ENCODE measurements at regions not wholly inside any gene's neighbourhood (a gene's known extent, or its start where the extent isn't known, plus 50 kb on each side); places are given as distances from the start of the nearest gene placed in this dataset.
"Not testable (repeated sequence)": the region's sequence is repeated elsewhere in the genome, so short reads cannot be mapped to it uniquely, and the experiment has no call there.

DNA sequence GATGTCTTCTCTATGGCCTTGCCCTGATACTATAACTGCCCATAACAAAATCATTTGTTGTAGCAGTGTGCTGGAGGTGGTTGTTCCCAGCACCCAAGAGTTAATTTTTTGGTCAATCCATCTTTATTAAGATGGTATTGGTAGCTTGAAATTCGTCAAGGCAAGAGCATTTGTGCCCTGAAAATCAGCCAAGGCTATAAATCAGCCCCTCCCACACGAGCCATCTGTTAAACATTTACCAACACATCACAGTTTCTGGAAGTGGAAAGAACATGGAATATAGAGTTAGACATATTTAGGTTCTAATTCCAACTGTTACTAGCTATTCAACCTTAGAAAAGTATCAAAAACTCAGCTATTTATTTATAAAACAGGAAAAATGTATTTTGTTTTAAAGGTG is 888.4 kb upstream of the GJE1 start:
- DNase-seq (ENCODE audit: low spot score) = no peak

DNA sequence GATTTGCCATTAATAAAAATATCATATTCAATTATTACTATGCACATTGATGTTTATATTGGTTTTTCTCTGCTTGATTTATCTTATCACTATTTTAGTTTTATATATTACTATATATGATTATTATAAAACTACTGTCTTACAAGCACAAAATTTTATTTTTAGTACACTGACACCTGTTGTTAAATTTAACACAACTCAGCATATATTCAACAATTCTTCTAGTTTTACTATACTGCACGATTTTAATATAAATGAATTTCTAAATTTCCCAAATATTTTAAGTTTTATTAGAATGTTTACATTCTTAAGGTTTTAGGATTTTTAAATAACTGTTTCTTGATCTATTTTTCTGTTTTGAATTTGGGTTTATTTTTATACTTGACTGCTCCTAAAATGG is 889.8 kb upstream of the GJE1 start:
- DNase-seq (ENCODE audit: low spot score) = no peak

DNA sequence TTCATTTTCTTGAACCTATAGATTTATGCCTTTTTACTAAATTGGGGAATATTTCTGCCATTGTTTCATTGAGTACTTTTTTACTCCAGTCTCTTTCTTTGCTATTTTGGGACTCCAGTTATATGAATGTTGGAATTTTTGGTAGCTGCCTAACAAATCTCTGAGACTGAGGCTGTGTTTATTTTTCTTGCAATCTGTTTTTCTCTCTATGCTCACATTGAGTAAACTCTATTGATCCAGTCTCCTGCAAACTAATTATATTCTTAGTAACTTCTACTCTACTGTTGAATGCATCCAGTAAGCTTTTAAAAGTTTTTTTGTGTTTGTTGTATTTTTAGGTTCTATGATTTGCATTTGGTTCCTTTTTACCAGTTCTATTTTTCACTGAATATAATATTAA is 903.4 kb upstream of the GJE1 start:
- no peak for DNase-seq (ENCODE audit: low spot score)

DNA sequence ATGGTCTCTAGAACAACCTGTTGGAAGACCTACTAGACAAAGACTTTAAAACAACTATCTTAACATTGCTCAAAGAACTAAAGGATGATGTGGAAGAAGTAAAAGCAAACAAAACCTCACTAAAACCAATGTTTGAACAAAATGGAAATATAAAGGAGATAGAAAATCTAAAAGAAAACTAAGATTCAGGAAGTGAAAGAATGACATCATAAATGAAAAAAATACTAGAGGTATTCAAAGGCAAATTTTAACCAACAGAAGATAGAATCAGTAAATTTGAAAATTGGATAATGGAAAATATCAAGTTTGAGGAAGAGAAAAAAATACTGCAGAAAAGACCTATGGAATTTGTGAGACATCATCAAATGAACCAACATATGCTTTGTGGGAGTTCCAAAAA is 914.1 kb upstream of the GJE1 start:
- no peak for DNase-seq (ENCODE audit: low spot score)

DNA sequence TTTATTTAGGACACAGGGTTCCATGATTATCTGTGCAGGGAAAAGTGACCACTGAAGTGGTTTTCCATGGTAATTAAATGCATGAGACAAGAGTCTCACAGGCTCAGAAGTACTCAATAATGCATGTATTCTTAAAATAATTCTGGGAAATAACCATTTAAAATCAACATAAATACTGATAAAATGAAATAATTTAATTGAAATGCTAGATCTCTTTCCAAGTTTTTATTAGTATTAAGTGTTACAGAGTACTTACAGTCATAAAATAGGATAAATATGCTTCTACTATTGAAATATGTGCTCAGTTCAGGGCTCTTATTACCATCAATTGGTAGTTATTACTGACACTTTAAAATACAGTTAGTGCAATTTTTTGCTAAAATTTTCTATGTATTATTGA is 916.0 kb upstream of the GJE1 start:
- no peak for DNase-seq (ENCODE audit: low spot score)

DNA sequence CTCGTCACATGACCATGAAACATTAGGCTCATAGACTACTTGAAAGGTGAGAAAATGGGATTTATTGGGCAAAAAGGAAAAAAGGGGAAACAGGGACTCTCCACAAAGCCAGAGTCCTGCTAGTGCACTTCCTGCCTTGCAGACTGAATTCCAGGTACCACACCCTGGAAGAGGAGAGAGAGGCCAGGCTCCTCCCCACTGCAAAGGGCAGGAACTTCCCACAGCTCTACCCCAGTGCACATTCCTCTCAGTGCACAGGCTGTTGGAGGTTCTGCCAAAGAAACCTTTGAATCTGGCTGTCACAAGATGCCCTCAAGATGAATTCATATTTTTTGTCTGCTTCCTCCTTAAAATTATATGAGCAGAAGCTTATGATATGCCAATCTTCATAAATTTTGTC is 920.4 kb upstream of the GJE1 start:
- no peak for DNase-seq (ENCODE audit: low spot score)

DNA sequence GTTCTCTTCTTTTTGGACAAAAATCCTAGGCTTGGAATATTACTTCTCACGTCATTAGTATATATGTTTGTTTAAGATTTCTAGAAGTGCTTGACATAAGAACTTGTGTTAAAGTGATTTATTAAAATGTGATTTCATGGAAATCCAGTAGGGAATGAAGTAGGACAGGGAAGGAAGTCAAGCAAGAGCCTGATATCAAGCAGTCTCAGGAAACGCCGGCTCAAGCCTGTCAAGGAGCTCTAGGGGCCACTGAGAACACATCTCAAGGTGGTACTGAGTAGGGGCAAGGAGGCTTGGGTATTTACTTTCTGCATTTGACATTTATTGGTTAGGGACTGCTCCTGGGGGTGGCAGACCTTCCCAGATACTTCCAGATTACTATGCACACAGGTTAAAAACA is 920.9 kb upstream of the GJE1 start:
- DNase-seq (ENCODE audit: low spot score) = no peak

DNA sequence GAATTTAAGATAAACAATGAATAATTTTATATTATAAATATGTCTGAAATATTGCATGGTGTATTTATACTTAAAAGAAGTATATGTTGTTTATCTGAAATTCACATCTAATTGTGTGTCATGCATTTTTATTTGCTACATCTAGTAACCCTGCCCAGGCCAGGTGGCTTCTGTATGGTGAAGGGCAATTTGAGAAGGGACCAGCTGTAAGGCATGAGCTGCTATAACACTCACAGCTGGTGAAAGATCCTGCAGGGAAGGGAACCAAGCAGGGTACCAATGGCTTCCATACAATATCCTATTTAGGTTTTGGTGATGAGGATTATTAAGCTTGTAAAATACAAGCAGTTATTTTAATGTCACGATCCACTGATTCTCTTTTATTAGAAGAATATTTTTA is 921.8 kb upstream of the GJE1 start:
- no peak for DNase-seq (ENCODE audit: low spot score)

DNA sequence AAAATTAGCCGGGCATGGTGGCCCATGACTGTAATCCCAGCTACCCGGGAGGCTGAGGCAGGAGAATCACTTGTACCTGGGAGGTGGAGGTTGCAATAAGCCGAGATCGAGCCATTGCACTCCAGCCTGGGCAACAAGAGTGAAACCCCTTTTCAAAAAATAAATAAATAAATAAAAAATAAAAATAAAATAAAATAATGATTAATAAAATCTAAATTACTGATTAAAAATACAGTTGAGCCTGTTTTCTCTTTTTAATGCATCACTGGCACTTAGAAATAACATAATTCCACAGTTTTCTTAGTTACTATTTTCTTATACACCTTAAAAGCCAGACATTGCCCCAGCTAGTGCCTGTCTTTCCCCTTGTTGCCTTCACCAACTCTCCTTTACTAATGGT is 922.8 kb upstream of the GJE1 start:
- DNase-seq (ENCODE audit: low spot score) = no peak

DNA sequence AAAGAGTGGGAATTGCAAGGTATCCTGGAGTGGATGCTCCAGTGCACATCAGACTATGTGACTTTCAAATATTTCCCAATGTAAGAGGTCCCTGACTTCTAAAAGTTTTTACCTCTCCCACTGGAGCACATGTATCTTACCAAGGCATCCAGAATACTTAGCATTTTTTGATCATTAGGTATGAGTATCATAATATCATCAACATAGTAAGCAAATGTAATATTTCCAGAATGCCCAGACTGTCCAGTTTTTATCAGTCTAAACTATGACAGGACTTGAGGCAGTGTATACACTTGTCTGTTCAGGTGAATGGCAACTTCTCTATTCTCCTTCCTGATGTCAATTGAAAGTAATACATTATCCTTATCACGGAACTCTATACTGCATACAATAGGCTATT is 924.6 kb upstream of the GJE1 start:
- DNase-seq (ENCODE audit: low spot score) = no peak

DNA sequence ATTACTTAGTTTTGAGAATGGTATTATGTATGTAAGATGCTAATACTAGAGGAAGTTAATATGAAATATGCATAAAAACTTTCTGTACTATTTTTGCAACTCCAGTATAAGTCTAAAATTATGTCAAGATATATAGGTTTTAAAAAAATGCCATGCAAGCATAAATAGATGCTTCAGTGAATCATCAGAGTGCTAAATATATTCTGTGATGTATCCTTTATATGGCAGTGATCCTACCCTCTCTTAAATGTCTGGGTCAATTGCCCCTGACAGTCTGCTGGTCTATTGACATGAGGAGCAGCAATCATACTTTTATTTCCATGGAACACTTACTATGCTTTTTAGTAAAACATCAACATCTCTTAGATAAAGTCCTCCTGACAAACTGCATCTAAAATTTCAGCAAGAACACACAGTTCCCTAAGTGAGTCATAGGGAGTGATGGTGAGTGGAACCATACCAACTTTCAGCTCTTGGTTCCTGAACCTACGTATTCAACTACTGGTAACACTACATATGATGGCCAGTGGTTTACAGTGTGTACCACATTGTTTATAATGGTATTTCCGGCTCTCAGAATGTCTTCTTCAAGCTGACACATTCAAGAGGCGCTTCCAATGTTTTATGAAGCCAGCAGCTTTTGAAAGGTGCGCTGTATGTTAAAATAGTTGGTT is 928.7 kb upstream of the GJE1 start:
- no peak for DNase-seq (ENCODE audit: low spot score)

DNA sequence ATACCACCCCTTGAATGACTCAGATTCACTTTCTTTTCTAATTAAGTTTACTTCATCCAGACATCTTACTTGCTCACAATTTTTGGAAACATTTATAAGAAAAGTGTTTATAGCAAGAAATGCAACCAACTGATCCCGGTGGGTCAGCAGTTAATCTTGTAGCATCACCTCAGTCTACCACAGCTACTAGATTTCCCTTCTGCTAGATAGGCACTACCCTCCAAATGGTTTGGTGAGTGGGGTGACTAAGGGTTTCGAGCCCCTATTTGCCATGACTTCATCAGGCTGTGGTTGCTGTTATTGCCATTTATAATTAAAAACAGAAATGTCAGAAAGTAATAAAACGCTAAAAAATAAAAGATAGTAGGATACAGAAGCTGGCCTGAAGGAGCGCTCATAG is 930.1 kb upstream of the GJE1 start:
- DNase-seq (ENCODE audit: low spot score) = no peak

DNA sequence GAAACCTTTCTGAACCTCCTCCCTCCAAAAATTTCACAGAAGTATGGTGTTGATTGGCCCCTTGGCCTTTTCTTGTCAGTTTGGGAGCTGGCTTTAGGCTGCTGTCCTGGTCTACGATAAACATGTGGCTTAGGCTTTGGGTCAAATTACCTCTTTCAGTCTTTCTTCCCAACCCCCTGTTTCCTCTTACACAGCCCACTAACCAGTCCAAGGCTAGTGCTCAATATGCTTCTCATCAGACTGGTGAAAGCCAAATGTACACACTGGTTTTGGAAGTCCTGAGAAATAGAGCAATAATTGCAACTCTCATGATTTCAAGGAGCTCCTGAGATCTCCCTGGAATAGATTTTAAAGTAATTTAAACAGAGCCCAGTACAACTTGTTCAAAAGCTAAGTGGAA is 933.7 kb upstream of the GJE1 start:
- DNase-seq (ENCODE audit: low spot score) = no peak

DNA sequence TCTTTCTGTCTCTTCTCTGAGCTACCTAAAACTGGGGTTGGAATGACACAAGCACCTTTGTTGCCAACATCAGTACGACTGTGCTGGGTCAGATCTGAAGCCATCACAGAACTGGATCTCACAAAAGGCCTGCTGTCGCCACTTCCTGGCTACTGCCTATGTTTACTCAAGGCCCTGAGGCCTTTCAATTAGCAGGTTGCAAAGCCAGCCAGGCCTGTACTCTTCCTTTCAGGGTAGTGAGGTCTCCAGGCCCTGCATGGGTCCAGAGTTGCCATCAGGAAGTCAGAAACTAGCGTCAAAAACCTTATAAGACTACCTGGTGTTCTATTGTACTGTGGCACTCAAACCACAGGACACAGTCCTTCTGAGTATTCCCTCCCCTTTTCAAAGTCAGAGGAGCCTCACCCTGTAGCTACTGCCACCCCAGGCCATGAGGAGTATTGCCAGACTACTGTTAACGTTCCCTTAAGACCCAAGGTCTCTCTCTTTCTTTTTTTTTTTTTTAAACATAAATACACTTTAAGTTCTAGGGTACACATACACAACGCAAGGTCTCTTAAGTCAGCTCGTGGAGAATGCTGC is 937.4 kb upstream of the GJE1 start:
- DNase-seq (ENCODE audit: low spot score) = no peak

DNA sequence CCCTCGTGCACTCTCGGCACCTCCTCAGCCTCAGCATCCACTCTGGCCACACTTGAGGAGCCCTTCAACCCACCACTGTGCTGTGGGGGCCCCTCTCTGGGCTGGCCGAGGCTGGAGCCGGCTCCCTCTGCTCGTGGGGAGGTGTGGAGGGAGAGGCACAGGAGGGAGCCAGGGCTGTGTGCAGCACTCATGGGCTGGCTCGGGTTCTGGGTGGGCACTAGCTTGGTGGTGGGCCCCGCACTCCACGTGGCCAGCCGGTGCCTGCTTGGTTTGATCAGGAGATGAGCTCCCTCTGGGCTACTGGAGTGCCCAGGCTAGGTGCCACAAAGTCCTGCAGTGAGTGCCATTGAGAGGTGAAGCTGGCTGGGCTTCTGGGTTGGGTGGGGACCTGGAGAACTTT is 949.4 kb upstream of the GJE1 start:
- DNase-seq (ENCODE audit: low spot score) = no peak

DNA sequence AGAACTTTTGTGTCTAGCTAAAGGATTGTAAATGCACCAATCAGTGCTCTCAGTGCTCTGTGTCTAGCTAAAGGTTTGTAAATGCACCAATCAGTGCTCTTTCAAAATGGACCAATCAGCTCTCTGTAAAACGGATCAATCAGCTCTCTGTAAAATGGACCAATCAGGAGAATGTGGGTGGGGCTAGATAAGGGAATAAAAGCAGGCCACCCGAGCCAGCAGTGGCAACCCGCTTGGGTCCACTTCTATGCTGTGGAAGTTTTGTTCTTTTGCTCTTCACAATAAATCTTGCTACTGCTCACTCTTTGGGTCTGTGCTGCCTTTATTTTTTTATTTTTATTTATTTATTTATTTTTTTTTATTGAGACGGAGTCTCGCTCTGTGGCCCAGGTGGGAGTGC is 957.3 kb upstream of the GJE1 start:
- not testable (repeated sequence) for DNase-seq (ENCODE audit: low spot score)

DNA sequence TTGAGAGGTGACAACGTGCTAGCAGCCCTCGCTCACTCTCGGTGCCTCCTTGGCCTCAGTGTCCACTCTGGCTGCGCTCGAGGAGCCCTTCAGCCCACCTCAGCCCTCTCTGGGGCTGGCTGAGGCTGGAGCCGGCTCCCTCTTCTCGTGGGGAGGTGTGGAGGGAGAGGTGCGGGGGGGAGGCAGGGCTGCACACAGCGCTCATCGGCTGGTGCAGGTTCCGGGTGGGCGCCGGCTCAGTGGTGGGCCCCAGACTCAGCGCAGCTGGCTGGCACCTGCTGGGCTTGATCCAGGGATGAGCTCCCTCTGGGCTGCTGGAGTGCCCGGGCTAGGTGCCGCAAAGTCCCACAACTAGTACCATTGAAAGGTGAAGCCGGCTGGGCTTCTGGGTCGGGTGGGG is 957.8 kb upstream of the GJE1 start:
- DNase-seq (ENCODE audit: low spot score) = no peak

DNA sequence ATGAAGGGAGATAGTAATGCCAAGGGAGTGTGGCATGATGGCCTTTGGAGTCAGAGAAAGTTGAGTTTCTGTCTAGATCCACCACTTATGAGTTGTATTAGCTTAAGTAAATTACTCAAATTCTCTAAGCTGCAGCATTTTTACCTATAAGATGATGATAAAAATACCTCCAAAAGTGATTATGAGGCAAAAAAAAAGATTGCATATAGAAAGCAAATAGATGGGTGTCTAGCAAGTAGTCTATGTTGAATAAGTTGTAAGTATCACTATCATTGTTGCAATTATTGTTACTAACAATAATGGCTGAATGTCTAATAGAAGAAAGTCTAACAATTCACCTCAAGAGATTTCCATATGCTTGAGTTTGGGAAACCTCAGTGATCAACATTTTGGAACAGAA is 959.2 kb upstream of the GJE1 start:
- no peak for DNase-seq (ENCODE audit: low spot score)

DNA sequence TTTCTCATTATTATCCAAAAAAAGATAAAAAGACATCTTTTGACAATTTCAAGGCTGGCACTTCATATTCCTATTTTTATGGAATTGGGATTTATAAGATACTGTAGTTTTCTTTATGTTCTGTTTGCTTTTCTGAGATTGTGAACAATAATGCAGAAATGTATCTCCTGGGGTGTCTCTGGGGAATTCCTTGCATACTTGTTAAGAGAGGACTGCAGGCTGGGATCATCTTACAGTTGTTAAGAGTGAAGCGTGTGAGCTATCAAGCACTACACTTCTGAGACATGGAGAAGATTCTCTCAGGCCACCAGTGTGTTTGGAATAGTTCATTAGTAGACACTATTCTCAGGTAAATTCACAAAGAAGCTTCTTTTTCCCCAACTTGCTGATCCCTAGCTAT is 963.3 kb upstream of the GJE1 start:
- DNase-seq (ENCODE audit: low spot score) = no peak

DNA sequence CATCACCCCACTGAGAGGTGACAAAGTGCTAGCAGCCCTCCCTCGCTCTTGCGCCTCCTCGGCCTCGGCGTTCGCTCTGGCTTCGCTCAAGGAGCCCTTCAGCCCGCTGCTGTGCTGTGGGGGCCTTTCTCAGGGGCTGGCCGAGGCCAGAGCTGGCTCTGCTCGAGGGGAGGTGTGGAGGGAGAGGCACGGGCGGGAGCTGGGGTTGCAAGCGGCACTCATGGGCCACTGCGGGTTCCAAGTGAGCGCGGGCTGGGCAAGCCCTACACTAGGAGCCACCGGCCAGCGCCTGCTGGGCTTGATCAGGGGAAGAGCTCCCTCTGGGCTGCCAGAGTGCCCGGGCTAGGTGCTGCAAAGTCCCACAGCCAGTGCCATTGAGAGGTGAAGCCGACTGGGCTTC is 964.8 kb upstream of the GJE1 start:
- no peak for DNase-seq (ENCODE audit: low spot score)

DNA sequence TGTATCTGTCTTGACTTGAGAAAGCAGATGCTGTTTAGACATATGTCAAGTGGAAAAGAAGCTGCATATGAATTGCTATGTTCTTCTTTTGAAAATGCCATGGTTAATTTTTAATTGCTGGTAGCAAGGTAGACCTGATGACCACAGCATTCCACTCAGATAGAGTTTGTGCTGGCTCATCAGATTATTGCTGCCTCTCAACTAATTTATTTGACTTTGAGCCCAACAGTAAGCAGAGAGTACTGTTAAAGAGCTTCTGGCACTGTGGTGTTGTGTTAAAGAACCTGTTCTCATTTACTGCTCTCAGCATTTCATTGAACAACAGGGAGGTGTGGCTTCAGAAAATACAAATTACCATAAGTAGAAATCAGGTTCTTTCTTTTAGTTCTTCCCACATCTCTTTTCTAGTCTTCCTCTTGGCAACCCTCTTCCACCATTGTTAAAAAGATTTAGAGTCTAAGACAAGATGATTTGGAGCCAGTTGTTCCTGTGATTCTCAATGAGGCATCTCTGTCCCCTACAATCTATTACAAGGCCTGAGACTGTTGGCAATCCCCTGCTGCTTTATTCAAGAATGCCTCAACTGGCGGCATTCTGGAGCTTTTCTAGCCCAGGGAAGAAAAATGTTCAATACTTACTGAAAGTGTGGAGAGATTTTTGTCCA is 967.6 kb upstream of the GJE1 start:
- DNase-seq (ENCODE audit: low spot score) = no peak

DNA sequence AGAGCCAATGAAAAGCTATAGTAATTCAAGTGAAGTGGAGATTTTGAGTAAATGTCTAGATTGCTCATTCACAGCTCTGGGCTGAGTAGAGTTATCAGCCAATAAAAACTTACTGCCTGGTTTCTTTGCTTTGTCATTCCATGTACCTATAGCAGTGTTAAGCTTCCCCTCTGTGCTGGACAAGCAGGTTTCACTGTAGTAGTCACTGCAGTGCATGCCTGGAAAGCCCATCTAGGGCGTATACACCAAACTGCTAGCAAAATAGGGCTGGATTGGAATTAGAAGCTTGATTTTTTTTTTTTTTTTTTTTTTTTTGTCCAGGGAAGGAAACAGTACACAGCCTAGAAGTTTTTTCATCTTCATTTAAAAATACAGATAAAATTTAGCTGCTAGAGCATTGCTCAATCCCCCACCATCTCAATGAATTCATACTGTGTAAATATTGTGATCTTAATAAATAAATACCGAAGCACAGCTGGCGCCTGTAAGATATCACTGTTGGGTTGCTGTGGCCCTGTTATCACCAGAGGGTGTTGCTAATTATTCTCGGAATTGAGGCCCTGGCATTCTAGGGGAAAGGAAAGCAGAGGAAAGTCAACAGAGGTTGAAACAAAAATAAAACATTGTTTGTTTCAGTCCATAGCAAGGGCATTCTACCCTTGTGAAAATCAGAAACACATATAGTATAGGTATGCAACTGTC is 968.5 kb upstream of the GJE1 start:
- DNase-seq (ENCODE audit: low spot score) = no peak

DNA sequence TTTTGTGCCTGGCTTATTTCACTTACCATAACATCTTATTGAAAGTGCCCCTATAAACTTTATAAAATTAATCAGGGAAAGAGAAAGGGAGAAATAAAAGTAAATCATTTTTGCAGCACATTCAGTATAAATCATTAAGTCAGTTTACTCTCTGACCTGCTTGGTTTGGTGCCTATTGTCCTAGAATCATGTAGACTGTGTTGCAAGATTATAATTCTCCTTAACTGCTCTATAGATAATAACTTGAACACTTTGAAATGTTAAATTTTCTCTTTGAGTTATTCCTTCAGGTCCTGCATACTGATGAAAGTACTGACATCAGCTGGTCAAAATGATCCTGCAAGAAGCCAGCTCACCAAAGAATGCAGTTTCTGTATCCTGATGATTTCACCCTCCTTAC is 969.6 kb upstream of the GJE1 start:
- no peak for DNase-seq (ENCODE audit: low spot score)
